Fibroblast of mammary gland (primary cell): ENCODE measurements at regions not wholly inside any gene's neighbourhood (a gene's known extent, or its start where the extent isn't known, plus 50 kb on each side); places are given as distances from the start of the nearest gene placed in this dataset.

Experiments
- DNase-seq: peaks from one replicate; pipeline ENCODE4 v3.0.0-alpha.2; 2010; ENCODE audit warnings: low read depth
- H3K4me3 ChIP-seq: 2 replicates; pipeline ENCODE4 v1.5.1; 2011; ENCODE audit warnings: low read depth, mild to moderate bottlenecking, low read length, moderate library complexity; ENCODE audit not compliant: control insufficient read depth
- TF ChIP-seq, protein P1 (sequence below): conservative IDR thresholded peaks from 2 replicates; pipeline ENCODE4 v1.5.1; 2011; ENCODE audit warnings: low read depth, low read length, inconsistent platforms; ENCODE audit not compliant: control insufficient read depth, insufficient read depth

DNA sequence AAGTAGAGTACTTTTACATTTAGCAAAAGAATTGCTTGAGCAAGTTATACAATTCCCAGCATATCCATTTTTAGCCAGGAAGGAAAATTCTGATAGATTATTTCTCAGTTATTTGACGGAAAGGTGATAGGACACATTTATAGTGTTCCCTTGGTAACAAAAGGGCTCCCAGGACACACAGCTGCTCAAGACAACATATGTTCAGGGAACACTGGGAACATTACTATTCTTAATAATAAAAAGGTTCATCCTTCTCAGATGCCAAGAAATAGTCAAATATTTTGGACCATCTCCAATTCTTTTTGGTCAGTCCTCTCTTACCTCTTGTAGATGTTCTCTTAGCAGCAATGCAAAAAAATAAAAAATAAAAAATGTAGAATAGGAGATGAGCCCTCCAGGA, 66.8 kb upstream of the SMAD1 start:
- no peak overlapping the region for H3K4me3 ChIP-seq
- TF ChIP-seq, protein P1, sequence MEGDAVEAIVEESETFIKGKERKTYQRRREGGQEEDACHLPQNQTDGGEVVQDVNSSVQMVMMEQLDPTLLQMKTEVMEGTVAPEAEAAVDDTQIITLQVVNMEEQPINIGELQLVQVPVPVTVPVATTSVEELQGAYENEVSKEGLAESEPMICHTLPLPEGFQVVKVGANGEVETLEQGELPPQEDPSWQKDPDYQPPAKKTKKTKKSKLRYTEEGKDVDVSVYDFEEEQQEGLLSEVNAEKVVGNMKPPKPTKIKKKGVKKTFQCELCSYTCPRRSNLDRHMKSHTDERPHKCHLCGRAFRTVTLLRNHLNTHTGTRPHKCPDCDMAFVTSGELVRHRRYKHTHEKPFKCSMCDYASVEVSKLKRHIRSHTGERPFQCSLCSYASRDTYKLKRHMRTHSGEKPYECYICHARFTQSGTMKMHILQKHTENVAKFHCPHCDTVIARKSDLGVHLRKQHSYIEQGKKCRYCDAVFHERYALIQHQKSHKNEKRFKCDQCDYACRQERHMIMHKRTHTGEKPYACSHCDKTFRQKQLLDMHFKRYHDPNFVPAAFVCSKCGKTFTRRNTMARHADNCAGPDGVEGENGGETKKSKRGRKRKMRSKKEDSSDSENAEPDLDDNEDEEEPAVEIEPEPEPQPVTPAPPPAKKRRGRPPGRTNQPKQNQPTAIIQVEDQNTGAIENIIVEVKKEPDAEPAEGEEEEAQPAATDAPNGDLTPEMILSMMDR: no peak
- DNase-seq: no peak

GRCh38 chr4:145414226-145414625, 67.4 kb upstream of the SMAD1 start:
- H3K4me3 ChIP-seq: no peak overlapping the region
- TF ChIP-seq, protein P1: no peak
- no peak for DNase-seq

GRCh38 chr4:145406970-145407369, 74.7 kb upstream of the SMAD1 start:
- H3K4me3 ChIP-seq: no peak overlapping the region
- no peak for DNase-seq
- TF ChIP-seq, protein P1: no peak

DNA sequence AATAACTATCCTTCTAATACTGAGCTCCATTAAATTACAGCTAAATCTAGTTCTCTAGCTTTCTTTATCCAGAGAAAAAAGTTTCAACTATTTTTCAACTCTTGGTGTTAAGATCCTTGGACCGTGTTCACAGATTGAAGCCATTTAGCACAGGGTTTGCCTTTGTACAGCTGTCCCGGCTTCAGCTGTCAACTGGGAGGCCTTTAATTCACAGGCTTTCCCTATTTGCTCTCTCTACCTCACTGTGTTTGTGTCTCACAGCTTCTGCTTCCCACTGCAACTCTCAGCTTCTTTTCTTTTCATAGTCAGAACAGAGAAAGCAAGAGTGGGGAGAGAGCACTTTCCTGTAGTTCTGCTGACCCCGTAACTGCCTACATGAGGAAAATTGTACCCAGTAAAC, 76.9 kb upstream of the SMAD1 start:
- no peak overlapping the region for H3K4me3 ChIP-seq
- no peak for DNase-seq
- TF ChIP-seq, protein P1: no peak

GRCh38 chr4:145396581-145396980, 85.1 kb upstream of the SMAD1 start:
- no peak overlapping the region for H3K4me3 ChIP-seq
- TF ChIP-seq, protein P1: no peak
- DNase-seq: no peak

DNA sequence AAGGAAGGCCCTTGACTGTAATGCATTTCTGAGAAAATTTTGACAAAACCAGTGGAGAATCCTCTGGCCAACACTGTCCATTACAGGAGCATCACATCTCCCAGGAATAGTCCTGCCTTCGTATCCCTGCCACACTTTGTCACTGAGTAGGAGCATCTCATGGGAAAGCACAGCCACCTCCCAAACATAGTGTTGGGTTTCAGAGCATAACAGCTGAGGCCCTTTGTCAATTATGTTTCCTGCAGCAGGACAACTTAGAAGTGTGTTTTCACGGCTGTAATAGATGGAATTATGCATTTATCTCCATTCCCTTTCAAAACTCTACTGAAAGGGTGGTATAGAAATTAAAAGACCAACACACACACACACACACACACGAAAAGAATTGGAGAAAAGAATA, 91.1 kb upstream of the SMAD1 start:
- TF ChIP-seq, protein P1: no peak

DNA sequence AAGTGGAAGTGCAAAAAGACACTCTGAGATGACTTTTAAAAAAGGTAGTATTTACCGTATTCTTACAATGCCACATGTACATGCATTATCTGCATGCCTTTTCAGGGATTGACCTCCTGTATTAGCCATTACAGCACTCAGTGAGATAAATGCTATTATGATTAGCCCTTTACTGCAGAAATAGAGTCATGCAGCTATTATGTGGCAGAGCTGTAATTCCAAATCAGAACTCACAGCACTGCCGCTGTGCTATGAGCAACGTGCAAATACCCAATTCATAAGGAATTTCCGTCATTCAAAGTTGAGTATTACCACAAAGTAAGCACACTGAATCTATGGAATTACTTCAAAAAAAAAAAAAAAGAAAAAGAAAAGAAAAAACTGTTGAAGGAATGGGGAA, 92.1 kb upstream of the SMAD1 start:
- no peak for DNase-seq
- no peak overlapping the region for H3K4me3 ChIP-seq
- TF ChIP-seq, protein P1: no peak

More for the DNA sequence above, 91.1 kb upstream of the SMAD1 start:
- DNase-seq: no peak
- no peak overlapping the region for H3K4me3 ChIP-seq
